Aorta (tissue), 5 donors: ENCODE measurements at regions not wholly inside any gene's neighbourhood (a gene's known extent, or its start where the extent isn't known, plus 50 kb on each side); places are given as distances from the start of the nearest gene placed in this dataset.
A peak's percentile ranks its signal among the peaks of the same experiment; 100 is the strongest.
"Not testable (repeated sequence)": the region's sequence is repeated elsewhere in the genome, so short reads cannot be mapped to it uniquely, and the experiment has no call there.

ENCODE experiments used
- ATAC-seq: fragments of 200-7000 bp; cut with Tn5 transposase; one replicate; pipeline ENCODE4 v1.9.1; 2022; ENCODE audit warnings: moderate library complexity; ENCODE audit not compliant: low FRiP score
- DNase-seq, 2 donors: peaks; one replicate each; pipeline ENCODE4 v3.0.0-alpha.2; 2020
- H3K27ac ChIP-seq, 2 donors: one replicate each; pipeline ENCODE4 v1.5.1; 2013; ENCODE audit warnings: low read length in 2 of 2, mild to moderate bottlenecking in 2 of 2, moderate library complexity in 2 of 2, control low read depth in 1 of 2, inconsistent platforms in 1 of 2, low read depth in 1 of 2
- H3K27me3 ChIP-seq, 2 donors: one replicate each; pipeline ENCODE4 v1.6.1; 2013; ENCODE audit warnings: control low read depth in 1 of 2, low read length in 1 of 2, mild to moderate bottlenecking in 1 of 2, moderate library complexity in 1 of 2; ENCODE audit not compliant: insufficient read depth in 2 of 2, control insufficient read depth in 1 of 2
- H3K36me3 ChIP-seq, 2 donors: one replicate each; pipeline ENCODE4 v1.6.1; 2013; ENCODE audit warnings: control low read depth in 1 of 2, low read length in 1 of 2, mild to moderate bottlenecking in 1 of 2; ENCODE audit not compliant: insufficient read depth in 2 of 2, control insufficient read depth in 1 of 2
- H3K4me1 ChIP-seq, 2 donors: one replicate each; pipeline ENCODE4 v1.6.1; 2013; ENCODE audit warnings: low read length in 2 of 2, control low read depth in 1 of 2, mild to moderate bottlenecking in 1 of 2, moderate library complexity in 1 of 2; ENCODE audit not compliant: insufficient read depth in 2 of 2, control insufficient read depth in 1 of 2
- H3K4me3 ChIP-seq, 2 donors: one replicate each; pipeline ENCODE4 v1.5.1; 2013; ENCODE audit warnings: low read length in 2 of 2, control low read depth in 1 of 2, mild to moderate bottlenecking in 1 of 2
- H3K9me3 ChIP-seq: one replicate; pipeline ENCODE4 v1.6.1; 2013; ENCODE audit warnings: mild to moderate bottlenecking, low read length; ENCODE audit not compliant: control insufficient read depth
- WGBS, 2 donors: extraction: QIAGEN DNeasy Blood & Tissue Kit; methylation state at CpG; one replicate each; pipeline ENCODE4 v1.1.7; 2013; 5-methylcytosine and 5-hydroxymethylcytosine counted together
- intact Hi-C, 2 donors: fragments of 100-400 bp; cut with DNase I; formaldehyde crosslinking; loops; one replicate each; pipeline versions ENCODE4 v1.14.2 to v1.15.0; 2022
- donor health status: healthy with polysubstance abuse.
- donor health status: Bipolar disorder and iron deficiency.
- donor health status: DM: no; HTN: no; CAD: no.
- donor health status: DM: no; HTN: no; CAD: no.
- donor health status: DM: yes; HTN: yes; CAD: no.

- intact Hi-C loops = loop anchor here in 1 of 2 donors (5.0 kb wide), 2 partner anchors 57 to 77 kb away; a partner anchor contains a TSS
- ATAC-seq (no peak), DNase-seq (no peak)
- no peaks in the 10 kb centered on the region for H3K9me3 ChIP-seq
- peak overlapping the region; percentile 64 to 96 for H3K4me3 ChIP-seq
- H3K4me1 ChIP-seq = no peaks in the 10 kb centered on the region
- H3K27ac ChIP-seq = peak overlapping the region; percentile 82 to 93
- H3K27me3 ChIP-seq = no peaks in the 10 kb centered on the region
- 1 to 3% methylated on average over 21 of the region's 21 CpGs for WGBS, 2 donors
- no peaks in the 10 kb centered on the region for H3K36me3 ChIP-seq
Observed at GRCh38 chr6:26273673-26274588, 91.1 kb upstream of the BTN3A2 start.

DNA sequence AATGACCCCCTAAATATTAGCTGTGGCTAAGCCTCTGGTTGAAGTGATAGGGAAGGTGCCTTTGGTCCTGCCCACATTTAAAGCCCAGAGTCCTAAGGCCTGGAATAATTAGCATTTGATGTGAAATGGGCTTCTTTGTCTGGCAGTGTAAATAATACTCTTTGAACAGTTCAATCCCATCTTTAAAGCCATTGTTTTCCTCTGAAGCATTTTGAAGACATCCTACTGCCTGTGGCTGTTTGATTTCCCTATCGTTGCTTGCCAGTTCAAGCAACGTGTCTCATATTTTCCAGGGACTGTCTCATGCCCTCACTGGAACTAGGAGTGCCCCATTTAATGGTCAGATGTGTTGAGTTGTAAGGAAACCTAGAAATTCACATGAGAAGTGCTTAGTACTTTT is 89.3 kb upstream of the BTN3A2 start:
- no peaks in the 10 kb centered on the region for H3K4me1 ChIP-seq
- no peaks in the 10 kb centered on the region for H3K9me3 ChIP-seq
- intact Hi-C loops = no loop called here
- no peak for DNase-seq
- no peak overlapping the region for H3K4me3 ChIP-seq
- ATAC-seq = no peak
- 75 to 79% methylated on average over 2 of the region's 2 CpGs for WGBS, 2 donors
- peaks cover 0 to under 1% of the 10 kb centered on the region in 2 donors for H3K36me3 ChIP-seq
- H3K27me3 ChIP-seq = no peaks in the 10 kb centered on the region
- no peak overlapping the region for H3K27ac ChIP-seq

DNA sequence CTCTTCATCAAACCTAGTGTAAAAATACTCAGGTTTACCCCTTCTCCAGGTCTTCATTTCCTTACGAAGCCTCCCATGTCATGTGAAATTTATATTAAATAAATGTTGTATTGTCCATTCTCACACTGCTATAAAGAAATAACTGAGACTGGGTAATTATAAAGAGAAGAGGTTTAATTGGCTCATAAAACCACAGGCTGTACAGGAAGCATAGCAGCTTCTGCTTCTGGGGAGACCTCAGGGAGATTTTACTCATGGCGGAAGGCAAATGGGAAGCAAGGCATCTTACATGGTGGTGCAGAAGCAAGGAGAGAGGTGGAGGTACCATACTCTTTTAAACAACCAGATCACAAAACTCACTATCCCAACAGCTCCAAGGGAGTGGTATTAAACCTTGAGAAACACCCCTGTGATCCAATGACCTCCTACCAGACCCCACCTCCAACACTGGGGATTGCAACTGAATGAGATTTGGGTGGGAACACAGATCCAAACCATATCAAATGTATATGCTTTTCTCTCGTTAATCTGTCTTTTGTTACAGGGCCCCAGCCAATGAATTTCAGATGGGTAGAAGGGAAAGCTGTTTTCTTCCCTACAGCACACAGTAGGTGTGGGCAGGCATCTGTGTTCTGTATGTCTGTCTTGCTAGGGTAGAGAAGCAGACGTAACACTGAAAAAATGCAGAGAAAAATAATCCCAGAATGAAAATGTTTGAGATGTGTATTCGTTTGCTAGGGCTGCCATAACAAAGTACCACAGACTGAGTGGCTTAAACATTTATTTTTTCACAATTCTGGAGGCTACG is 88.0 kb upstream of the BTN3A2 start:
- no peaks in the 10 kb centered on the region for H3K4me1 ChIP-seq
- H3K27me3 ChIP-seq = no peaks in the 10 kb centered on the region
- peaks cover 0 to 2% of the 10 kb centered on the region in 2 donors for H3K36me3 ChIP-seq
- intact Hi-C loops = no loop called here
- H3K9me3 ChIP-seq = no peaks in the 10 kb centered on the region
- no peak overlapping the region for H3K4me3 ChIP-seq
- H3K27ac ChIP-seq = no peak overlapping the region
- WGBS, 2 donors = 80 to 88% methylated on average over 6 of the region's 6 CpGs
- ATAC-seq (no peak), DNase-seq (no peak)

DNA sequence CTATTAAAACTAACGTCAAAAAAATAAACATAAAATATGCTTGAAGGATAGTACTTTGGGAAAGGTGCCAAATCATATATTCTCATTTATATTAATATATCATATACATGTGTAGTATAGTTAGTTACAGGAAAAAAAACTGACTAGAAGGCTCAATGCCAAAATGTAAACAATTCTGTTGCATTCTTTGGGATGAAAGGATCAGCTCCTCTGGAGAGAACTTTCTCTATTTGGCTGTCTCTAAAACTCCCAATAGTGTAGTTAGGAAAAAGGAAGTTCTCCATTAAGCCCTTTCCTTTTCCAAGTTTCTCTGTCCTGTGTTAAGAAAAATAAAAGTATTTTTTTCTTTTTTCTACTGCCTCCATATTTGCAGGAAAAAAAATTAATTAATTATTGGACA is 86.5 kb upstream of the BTN3A2 start:
- intact Hi-C loops = no loop called here
- no peaks in the 10 kb centered on the region for H3K9me3 ChIP-seq
- no peak overlapping the region for H3K27ac ChIP-seq
- ATAC-seq (no peak), DNase-seq (no peak)
- no peak overlapping the region for H3K4me3 ChIP-seq
- no peaks in the 10 kb centered on the region for H3K27me3 ChIP-seq
- H3K36me3 ChIP-seq = peaks cover 0 to 2% of the 10 kb centered on the region in 2 donors
- H3K4me1 ChIP-seq = peaks cover 0 to 3% of the 10 kb centered on the region in 2 donors
- WGBS, 2 donors = 77 to 78% methylated on average over 1 of the region's 1 CpG

- H3K36me3 ChIP-seq, H3K27me3 ChIP-seq, H3K9me3 ChIP-seq, H3K27ac ChIP-seq, DNase-seq, ATAC-seq, intact Hi-C loops, H3K4me1 ChIP-seq, H3K4me3 ChIP-seq: not testable (repeated sequence)
- WGBS, 2 donors = 95 to 97% methylated on average over 5 of the region's 5 CpGs
Observed at GRCh38 chr6:26279371-26279770, 85.6 kb upstream of the BTN3A2 start.

- 71 to 72% methylated on average over 1 of the region's 1 CpG for WGBS, 2 donors
- no peak overlapping the region for H3K4me3 ChIP-seq
- H3K27ac ChIP-seq = no peak overlapping the region
- ATAC-seq (no peak), DNase-seq (no peak)
- intact Hi-C loops = loop anchor here in 1 of 2 donors (5.0 to 10.0 kb wide), 2 partner anchors 33 to 854 kb away; a partner anchor contains a TSS
- no peaks in the 10 kb centered on the region for H3K27me3 ChIP-seq
- peaks cover 0 to 2% of the 10 kb centered on the region in 2 donors for H3K36me3 ChIP-seq
- H3K4me1 ChIP-seq = peaks cover 0 to 3% of the 10 kb centered on the region in 2 donors
- no peaks in the 10 kb centered on the region for H3K9me3 ChIP-seq
Observed at GRCh38 chr6:26280407-26280806, 84.6 kb upstream of the BTN3A2 start.

DNA sequence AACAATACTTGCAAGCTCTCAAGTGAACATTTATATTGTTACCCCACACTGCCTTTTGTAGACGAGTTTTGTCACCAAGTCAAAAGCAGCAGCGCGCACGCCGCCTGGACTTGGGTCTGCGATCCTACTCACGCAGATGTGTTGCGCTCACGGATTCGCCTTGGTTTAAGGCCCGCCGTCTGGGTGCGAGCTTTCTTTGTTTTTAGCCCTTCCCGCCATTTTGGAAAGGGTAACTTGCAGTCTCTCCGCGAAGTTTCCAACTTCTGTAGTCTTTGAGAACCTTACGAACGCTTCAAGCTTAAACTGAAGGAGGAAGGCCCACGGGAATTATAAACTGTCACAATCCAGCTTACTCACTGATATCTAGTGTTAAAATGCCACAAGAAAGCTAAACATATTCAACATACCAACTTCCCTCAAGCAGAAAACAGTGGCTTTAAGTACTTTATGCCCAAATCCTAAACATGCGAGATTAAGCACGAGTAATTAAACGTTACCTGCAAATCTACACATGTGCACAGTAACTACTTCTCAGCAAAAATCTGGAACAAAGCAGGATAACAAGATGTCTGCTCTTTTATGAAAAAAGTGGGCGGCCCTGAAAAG is 80.4 kb upstream of the BTN3A2 start:
- WGBS, 2 donors = 0% methylated on average over 23 of the region's 23 CpGs
- Histone ChIP-seq H3K9me3 (peaks cover 2% of the 10 kb centered on the region), H3K27ac (peak overlapping the region; percentile 88 to 99), H3K4me1 (peaks cover 0 to 3% of the 10 kb centered on the region in 2 donors), H3K4me3 (peak overlapping the region; percentile 88 to 92), H3K36me3 (peaks cover 0 to 2% of the 10 kb centered on the region in 2 donors), H3K27me3 (no peaks in the 10 kb centered on the region)
- intact Hi-C loops = loop anchor here in 1 of 2 donors (5.0 to 10.0 kb wide), 2 partner anchors 37 to 850 kb away; a partner anchor contains a TSS
- DNase-seq = peak; percentile 78 to 84
- peak; percentile 57 for ATAC-seq
